IPS-18c (cell line): ENCODE measurements at regions not wholly inside any gene's neighbourhood (a gene's known extent, or its start where the extent isn't known, plus 50 kb on each side); places are given as distances from the start of the nearest gene placed in this dataset.
"Not testable (repeated sequence)": the region's sequence is repeated elsewhere in the genome, so short reads cannot be mapped to it uniquely, and the experiment has no call there.

ENCODE experiments used
- H3K4me3 ChIP-seq: 2 replicates; pipeline ENCODE4 v1.7.0; 2013; ENCODE audit warnings: low read depth, mild to moderate bottlenecking, low read length, moderate library complexity; ENCODE audit not compliant: insufficient read depth
- H3K9me3 ChIP-seq: one replicate; pipeline ENCODE4 v1.6.1; 2013; ENCODE audit warnings: mild to moderate bottlenecking, low read length, moderate library complexity; ENCODE audit not compliant: control insufficient read depth, insufficient read depth

DNA sequence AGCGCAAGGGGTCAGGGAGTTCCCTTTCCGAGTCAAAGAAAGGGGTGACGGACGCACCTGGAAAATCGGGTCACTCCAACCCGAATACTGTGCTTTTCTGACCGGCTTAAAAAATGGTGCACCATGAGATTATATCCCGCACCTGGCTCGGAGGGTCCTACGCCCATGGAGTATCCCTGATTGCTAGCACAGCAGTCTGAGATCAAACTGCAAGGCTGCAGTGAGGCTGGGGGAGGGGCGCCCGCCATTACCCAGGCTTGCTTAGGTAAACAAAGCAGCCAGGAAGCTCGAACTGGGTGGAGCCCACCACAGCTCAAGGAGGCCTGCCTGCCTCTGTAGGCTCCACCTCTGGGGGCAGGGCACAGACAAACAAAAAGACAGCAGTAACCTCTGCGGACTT is 426.1 kb upstream of the SPTLC3 start:
- not testable (repeated sequence) for H3K4me3 ChIP-seq, H3K9me3 ChIP-seq

- Histone ChIP-seq H3K9me3 (no peaks in the 10 kb centered on the region), H3K4me3 (no peak overlapping the region)
Measured at GRCh38 chr20:12591949-12592470, 416.8 kb upstream of the SPTLC3 start.

DNA sequence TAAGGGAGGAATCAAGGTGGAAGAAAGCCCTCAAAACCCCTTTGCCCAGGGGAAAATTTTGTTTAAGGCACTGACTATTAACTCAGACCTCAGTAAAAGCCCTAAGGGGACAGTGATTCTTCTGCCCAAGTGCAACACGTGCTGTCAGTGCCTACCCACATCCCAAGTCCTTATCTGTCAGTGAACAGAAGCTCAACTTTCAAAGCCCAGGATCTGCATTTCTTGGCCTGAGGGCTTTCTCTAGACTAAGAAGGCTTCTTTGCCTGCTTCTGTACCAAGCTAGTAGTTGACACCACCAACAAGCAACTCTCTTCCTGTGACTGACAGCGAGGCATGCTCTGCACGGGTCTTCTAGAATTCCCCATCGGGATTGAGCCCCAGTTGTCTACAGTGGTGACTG is 416.0 kb upstream of the SPTLC3 start:
- Histone ChIP-seq H3K4me3 (no peak overlapping the region), H3K9me3 (no peaks in the 10 kb centered on the region)

DNA sequence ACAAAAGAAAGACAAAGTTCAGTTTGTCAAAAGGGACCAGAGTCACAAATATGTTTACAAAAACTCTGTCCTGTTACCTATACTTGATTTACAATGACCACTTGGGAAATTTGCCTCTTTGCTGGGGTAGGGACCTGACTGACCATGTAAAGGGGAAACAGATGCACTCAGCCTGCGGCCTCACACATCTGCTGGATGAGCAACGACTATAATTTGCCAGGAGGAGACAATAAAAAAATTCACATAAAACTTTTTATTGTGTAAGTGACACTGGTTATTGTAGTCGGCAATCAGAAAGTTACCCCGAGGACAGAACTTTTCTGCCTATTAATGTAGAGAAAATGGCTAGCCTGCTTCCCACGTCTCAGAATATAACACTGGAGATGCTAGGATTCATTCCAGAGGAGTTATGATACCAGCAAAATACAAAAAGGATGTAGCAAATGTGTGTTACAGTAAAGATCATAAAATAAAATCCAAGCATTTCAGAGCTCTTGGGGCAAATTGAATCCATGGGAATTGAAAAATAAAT is 415.4 kb upstream of the SPTLC3 start:
- Histone ChIP-seq H3K9me3 (no peaks in the 10 kb centered on the region), H3K4me3 (no peak overlapping the region)

- H3K4me3 ChIP-seq, result no peak overlapping the region
Measured at GRCh38 chr20:12594410-12595088, 414.2 kb upstream of the SPTLC3 start.

DNA sequence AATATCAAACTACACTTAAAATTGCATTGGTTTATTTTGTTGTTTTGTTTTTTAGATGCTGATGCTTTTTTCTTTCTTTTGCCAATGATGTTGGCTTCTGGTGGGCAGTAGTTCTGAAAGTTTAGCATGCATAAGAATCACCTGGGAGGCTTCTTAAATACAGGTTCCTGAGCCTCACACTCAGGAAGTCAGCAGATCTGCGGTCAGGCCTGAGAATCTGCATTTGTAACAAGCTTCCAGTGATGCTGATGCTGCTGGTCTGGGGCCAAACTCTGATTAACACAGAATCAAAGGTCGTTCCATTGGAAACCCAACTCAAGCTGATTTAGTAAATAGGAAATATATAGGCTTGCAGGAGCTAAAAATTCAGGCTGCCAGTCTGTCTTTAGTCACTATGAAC is 412.9 kb upstream of the SPTLC3 start:
- H3K9me3 ChIP-seq, result no peaks in the 10 kb centered on the region

More at GRCh38 chr20:12594410-12595088, 414.2 kb upstream of the SPTLC3 start:
- H3K9me3 ChIP-seq, result no peaks in the 10 kb centered on the region

GRCh38 chr20:12596863-12597262 is 411.9 kb upstream of the SPTLC3 start:
- Histone ChIP-seq H3K9me3 (no peaks in the 10 kb centered on the region), H3K4me3 (no peak overlapping the region)

More for the DNA sequence above, 412.9 kb upstream of the SPTLC3 start:
- no peak overlapping the region for H3K4me3 ChIP-seq

DNA sequence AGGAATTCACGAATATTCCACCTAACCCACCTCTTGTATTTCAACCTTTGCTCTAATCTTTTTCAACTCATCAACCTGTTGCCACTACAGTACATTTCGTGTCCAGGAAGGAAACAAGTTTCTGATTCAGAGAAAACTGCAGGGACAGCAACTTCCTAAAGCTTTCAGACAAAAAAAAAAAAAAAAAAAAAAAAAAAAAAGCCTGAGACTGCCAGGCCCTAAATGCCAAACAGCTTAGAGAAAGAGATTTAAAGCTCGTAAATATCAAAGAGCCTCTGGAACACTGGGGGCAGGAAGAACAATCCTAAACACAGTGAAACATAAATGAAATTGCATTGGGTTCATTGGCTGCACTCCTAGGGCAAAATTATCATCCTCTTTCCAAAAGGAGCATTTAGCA is 411.2 kb upstream of the SPTLC3 start:
- H3K4me3 ChIP-seq, result no peak overlapping the region
- H3K9me3 ChIP-seq, result no peaks in the 10 kb centered on the region

DNA sequence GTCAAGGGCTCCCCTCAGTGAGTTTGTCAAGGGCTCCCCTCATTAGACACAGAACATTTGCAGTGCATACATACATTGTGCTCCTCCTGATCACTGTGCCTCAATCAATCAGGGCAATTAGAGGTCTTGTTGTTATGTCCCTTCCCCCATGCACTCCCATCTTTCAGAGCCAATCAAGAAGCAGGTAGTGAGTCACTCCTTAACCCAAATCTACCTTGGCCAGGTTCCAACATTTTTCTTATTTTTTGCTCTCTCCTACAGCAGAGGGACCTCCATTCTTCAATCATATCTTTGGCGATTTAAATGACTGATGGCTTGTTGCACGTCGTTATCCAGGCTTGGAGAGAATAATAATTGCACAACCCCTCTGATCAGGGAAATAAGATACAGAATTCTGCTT is 409.9 kb upstream of the SPTLC3 start:
- no peak overlapping the region for H3K4me3 ChIP-seq
- H3K9me3 ChIP-seq, result no peaks in the 10 kb centered on the region

DNA sequence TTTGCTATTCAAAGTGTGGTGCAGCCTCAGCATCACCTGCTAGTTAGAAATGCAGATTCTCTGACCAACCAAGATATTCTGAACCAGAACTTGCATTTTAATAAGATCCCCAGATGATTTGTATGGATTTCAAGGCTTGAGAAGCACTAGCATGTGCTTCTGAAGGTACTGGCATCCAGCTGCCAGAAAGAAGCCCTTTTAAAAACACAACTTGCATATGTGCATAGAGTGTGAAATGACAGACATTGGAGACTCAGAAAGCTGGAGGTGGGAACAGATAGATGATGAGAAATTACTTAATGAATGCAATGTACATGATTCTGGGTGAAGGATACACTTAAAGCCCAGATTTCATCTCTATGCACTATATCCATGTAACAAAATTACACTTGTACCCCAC is 409.3 kb upstream of the SPTLC3 start:
- Histone ChIP-seq H3K4me3 (no peak overlapping the region), H3K9me3 (no peaks in the 10 kb centered on the region)

DNA sequence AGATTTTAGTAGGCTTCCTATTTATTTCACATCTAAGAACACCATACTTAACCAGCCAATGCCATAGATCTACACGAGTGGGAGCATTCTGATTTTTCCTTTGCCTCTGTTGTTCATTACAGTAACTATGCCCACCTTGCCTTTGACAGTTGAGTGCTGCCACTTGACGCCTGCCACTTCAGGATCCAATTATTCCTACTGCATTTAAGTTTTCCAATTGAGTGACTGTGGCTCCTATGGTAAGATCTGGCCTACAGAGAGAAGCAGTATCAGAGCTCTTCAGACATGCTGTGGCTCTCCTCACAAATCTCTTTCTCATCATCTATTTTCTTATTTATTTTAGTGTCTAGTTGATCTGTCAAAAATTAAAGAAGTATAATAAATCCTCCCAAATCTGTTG is 403.0 kb upstream of the SPTLC3 start:
- no peaks in the 10 kb centered on the region for H3K9me3 ChIP-seq
- no peak overlapping the region for H3K4me3 ChIP-seq

- no peaks in the 10 kb centered on the region for H3K9me3 ChIP-seq
- H3K4me3 ChIP-seq, result no peak overlapping the region
Measured at GRCh38 chr20:12610871-12611270, 397.9 kb upstream of the SPTLC3 start.

GRCh38 chr20:12614764-12615163 is 394.0 kb upstream of the SPTLC3 start:
- H3K9me3 ChIP-seq, result no peaks in the 10 kb centered on the region
- H3K4me3 ChIP-seq, result no peak overlapping the region

- Histone ChIP-seq H3K9me3 (no peaks in the 10 kb centered on the region), H3K4me3 (no peak overlapping the region)
Measured at GRCh38 chr20:12617076-12617475, 391.7 kb upstream of the SPTLC3 start.

DNA sequence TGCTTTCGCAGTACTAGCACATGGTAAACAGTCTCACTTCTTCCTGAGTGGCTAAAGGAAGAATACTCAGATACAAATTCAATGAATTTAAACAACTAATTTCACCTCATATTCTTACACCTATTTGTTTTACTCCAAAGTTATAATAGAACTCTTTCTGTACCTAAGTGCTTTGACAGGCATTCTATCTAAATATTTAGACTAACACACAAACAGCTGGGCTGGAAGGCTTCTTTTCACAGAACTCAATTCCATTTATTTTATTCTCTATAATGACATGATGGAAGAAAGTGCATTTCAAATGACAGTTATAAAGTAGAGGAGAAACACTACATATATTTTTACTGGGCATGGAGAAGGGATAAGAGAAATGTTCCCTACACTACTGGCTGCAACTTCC is 384.9 kb upstream of the SPTLC3 start:
- H3K4me3 ChIP-seq, result no peak overlapping the region

GRCh38 chr20:12627485-12627884 is 381.3 kb upstream of the SPTLC3 start:
- no peaks in the 10 kb centered on the region for H3K9me3 ChIP-seq

More for the DNA sequence above, 384.9 kb upstream of the SPTLC3 start:
- H3K9me3 ChIP-seq, result no peaks in the 10 kb centered on the region

GRCh38 chr20:12638633-12639312 is 370.0 kb upstream of the SPTLC3 start:
- no peaks in the 10 kb centered on the region for H3K9me3 ChIP-seq
- no peak overlapping the region for H3K4me3 ChIP-seq

More at GRCh38 chr20:12627485-12627884, 381.3 kb upstream of the SPTLC3 start:
- no peak overlapping the region for H3K4me3 ChIP-seq

- no peak overlapping the region for H3K4me3 ChIP-seq
- no peaks in the 10 kb centered on the region for H3K9me3 ChIP-seq
Measured at GRCh38 chr20:12640251-12640650, 368.5 kb upstream of the SPTLC3 start.
